ENCODE measurements at regions not wholly inside any gene's neighbourhood (a gene's known extent, or its start where the extent isn't known, plus 50 kb on each side); places are given as distances from the start of the nearest gene placed in this dataset.

DNA sequence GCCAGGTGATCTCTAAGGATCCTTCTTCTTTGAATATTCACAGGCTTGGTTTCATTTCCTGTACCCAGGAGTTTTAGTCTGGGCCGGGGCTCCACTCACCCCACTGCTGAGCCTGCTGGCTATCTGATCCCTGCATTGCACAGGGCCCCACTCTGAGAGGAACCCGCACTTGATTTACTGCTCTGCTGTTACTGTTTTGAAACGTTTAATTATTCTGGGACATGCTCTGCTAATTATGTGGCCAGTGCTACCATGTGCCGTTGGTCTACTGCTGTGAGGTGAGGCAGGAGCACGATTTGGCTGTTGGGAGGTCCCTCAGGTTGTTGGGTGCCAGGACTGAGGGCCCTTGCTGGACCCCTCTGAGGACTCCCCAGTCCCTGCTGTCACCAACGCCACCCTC lies 108.7 kb upstream of the SIRPA start:
- H3K9me3 ChIP-seq (ENCODE audit: control insufficient read depth, low read length) = no peaks in the 10 kb centered on the region
- DNase-seq = no peak
- no peaks in the 10 kb centered on the region for H3K4me1 ChIP-seq (ENCODE audit: control insufficient read depth, insufficient read depth, low read length)
- Mint-ChIP-seq H3K4me3 (no peak overlapping the region), H3K36me3 (ENCODE audit: low read depth) (no peaks in the 10 kb centered on the region), H3K9me3 (no peaks in the 10 kb centered on the region), H3K27ac (no peak overlapping the region), H3K27me3 (ENCODE audit: insufficient read depth) (peaks cover 26% of the 10 kb centered on the region), H3K4me1 (no peaks in the 10 kb centered on the region)
- TF ChIP-seq, protein P1, sequence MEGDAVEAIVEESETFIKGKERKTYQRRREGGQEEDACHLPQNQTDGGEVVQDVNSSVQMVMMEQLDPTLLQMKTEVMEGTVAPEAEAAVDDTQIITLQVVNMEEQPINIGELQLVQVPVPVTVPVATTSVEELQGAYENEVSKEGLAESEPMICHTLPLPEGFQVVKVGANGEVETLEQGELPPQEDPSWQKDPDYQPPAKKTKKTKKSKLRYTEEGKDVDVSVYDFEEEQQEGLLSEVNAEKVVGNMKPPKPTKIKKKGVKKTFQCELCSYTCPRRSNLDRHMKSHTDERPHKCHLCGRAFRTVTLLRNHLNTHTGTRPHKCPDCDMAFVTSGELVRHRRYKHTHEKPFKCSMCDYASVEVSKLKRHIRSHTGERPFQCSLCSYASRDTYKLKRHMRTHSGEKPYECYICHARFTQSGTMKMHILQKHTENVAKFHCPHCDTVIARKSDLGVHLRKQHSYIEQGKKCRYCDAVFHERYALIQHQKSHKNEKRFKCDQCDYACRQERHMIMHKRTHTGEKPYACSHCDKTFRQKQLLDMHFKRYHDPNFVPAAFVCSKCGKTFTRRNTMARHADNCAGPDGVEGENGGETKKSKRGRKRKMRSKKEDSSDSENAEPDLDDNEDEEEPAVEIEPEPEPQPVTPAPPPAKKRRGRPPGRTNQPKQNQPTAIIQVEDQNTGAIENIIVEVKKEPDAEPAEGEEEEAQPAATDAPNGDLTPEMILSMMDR (conservative IDR thresholded peaks at IDR 0.05) = no peak
- 60 to 77% methylated on average over 5 to 6 of the region's 6 CpGs for WGBS, 2 experiments (ENCODE audit: insufficient coverage in 1 of 2, insufficient read length in 1 of 2)
- no peak overlapping the region for H3K9ac ChIP-seq (ENCODE audit: extremely low read depth, low read length, poor library complexity, severe bottlenecking)
- no peak overlapping the region for H3K4me3 ChIP-seq (ENCODE audit: low read length)
- no peaks in the 10 kb centered on the region for H3K36me3 ChIP-seq (ENCODE audit: control insufficient read depth, insufficient read depth, low read length)
- H3K27me3 ChIP-seq (ENCODE audit: control insufficient read depth, insufficient read depth, low read length, poor library complexity, severe bottlenecking) = peaks cover 24% of the 10 kb centered on the region
- no peak overlapping the region for H3K27ac ChIP-seq (ENCODE audit: low read depth, low read length)

GRCh38 chr20:1784586-1784985 lies 110.6 kb upstream of the SIRPA start:
- Mint-ChIP-seq H3K4me1 (no peaks in the 10 kb centered on the region), H3K4me3 (no peak overlapping the region)
- H3K9me3 ChIP-seq (ENCODE audit: control insufficient read depth, low read length) = no peaks in the 10 kb centered on the region

DNA sequence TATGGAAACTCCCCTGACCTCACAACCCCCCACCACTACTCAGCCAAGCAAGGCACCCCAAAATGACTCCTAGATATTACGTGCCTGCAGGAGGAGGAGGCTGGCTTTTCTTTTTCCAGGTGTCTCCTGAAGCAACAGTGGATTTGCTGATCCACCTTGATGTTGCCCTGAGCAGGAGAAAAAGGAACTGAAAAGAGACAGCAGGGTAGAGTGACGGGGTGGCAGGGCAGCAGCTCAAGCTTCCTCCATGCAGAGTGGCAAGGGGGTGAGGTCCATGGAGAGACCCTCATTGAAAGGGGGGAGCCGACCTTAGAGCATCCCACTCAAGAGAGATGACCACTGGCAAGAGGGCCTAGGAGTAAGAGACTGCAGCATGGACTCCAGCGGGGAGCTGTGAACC lies 112.0 kb upstream of the SIRPA start:
- H3K4me3 Mint-ChIP-seq = no peak overlapping the region
- Histone ChIP-seq H3K4me3 (ENCODE audit: low read length) (no peak overlapping the region), H3K27me3 (ENCODE audit: control insufficient read depth, insufficient read depth, low read length, poor library complexity, severe bottlenecking) (peaks cover 16% of the 10 kb centered on the region), H3K9ac (ENCODE audit: extremely low read depth, low read length, poor library complexity, severe bottlenecking) (no peak overlapping the region), H3K9me3 (ENCODE audit: control insufficient read depth, low read length) (no peaks in the 10 kb centered on the region), H3K4me1 (ENCODE audit: control insufficient read depth, insufficient read depth, low read length) (no peaks in the 10 kb centered on the region), H3K27ac (ENCODE audit: low read depth, low read length) (no peak overlapping the region), H3K36me3 (ENCODE audit: control insufficient read depth, insufficient read depth, low read length) (no peaks in the 10 kb centered on the region)
- H3K4me1 Mint-ChIP-seq = no peaks in the 10 kb centered on the region
- no peak overlapping the region for H3K27ac Mint-ChIP-seq
- H3K27me3 Mint-ChIP-seq (ENCODE audit: insufficient read depth) = peaks cover 27% of the 10 kb centered on the region
- 82 to 92% methylated on average over 4 of the region's 4 CpGs for WGBS, 2 experiments (ENCODE audit: insufficient coverage in 1 of 2, insufficient read length in 1 of 2)
- H3K9me3 Mint-ChIP-seq = no peaks in the 10 kb centered on the region
- H3K36me3 Mint-ChIP-seq (ENCODE audit: low read depth) = no peaks in the 10 kb centered on the region
- no peak for DNase-seq
- TF ChIP-seq, protein P1 (conservative IDR thresholded peaks at IDR 0.05) = no peak

More at GRCh38 chr20:1784586-1784985, 110.6 kb upstream of the SIRPA start:
- DNase-seq = no peak
- Mint-ChIP-seq H3K27ac (no peak overlapping the region), H3K36me3 (ENCODE audit: low read depth) (no peaks in the 10 kb centered on the region), H3K27me3 (ENCODE audit: insufficient read depth) (peaks cover 33% of the 10 kb centered on the region), H3K9me3 (no peaks in the 10 kb centered on the region)
- Histone ChIP-seq H3K4me3 (ENCODE audit: low read length) (no peak overlapping the region), H3K9ac (ENCODE audit: extremely low read depth, low read length, poor library complexity, severe bottlenecking) (no peak overlapping the region), H3K27ac (ENCODE audit: low read depth, low read length) (no peak overlapping the region), H3K4me1 (ENCODE audit: control insufficient read depth, insufficient read depth, low read length) (no peaks in the 10 kb centered on the region), H3K36me3 (ENCODE audit: control insufficient read depth, insufficient read depth, low read length) (no peaks in the 10 kb centered on the region), H3K27me3 (ENCODE audit: control insufficient read depth, insufficient read depth, low read length, poor library complexity, severe bottlenecking) (peaks cover 24% of the 10 kb centered on the region)
- WGBS, 2 experiments (ENCODE audit: insufficient coverage in 1 of 2, insufficient read length in 1 of 2) = 88 to 89% methylated on average over 2 to 4 of the region's 4 CpGs
- TF ChIP-seq, protein P1 (conservative IDR thresholded peaks at IDR 0.05) = no peak
